IMR-90 (cell line): ENCODE measurements at regions not wholly inside any gene's neighbourhood (a gene's known extent, or its start where the extent isn't known, plus 50 kb on each side); places are given as distances from the start of the nearest gene placed in this dataset.

Source experiments
- ATAC-seq: fragments of 200-7000 bp; cut with Tn5 transposase; 2 replicates; pipeline ENCODE4 v1.9.1; 2020; ENCODE audit warnings: low read depth, mild to moderate bottlenecking, moderate library complexity
- BruUV-seq: library from RNA; stranded (reverse); fragments of 400-500 nt; replicated peaks from 2 replicates; lab custom pipeline; 2021; lab: Mats Ljungman, UMichigan
- CTCF ChIA-PET: fragments of 300-600 bp; formaldehyde crosslinking; extraction: SDS; loops from one replicate; lab custom pipeline; 2021; ENCODE audit warnings: antibody characterized with exemption; lab: Yijun Ruan, JAX
- POLR2A ChIA-PET: fragments of 300-600 bp; sonication (Branson Sonifier 250); formaldehyde crosslinking; loops from one replicate; lab custom pipeline; 2022; ENCODE audit warnings: antibody characterized with exemption; ENCODE audit not compliant: unreplicated experiment; lab: Charles Lee
- DNase-seq: peaks from one replicate; pipeline ENCODE4 v3.0.0; 2013
- H2AFZ ChIP-seq: replicated peaks from 2 replicates; pipeline ENCODE3; 2013; ENCODE audit warnings: low read length, mild to moderate bottlenecking; ENCODE audit not compliant: poor library complexity
- H2AK5ac ChIP-seq: 2 replicates; pipeline ENCODE4 v1.6.1; 2013; ENCODE audit warnings: low read depth, low read length, inconsistent platforms
- H2AK9ac ChIP-seq: replicated peaks from 2 replicates; pipeline ENCODE3; 2013; ENCODE audit warnings: mild to moderate bottlenecking, low read depth, low read length, moderate library complexity; ENCODE audit not compliant: poor library complexity
- H2BK120ac ChIP-seq: 2 replicates; pipeline ENCODE4 v1.6.1; 2013; ENCODE audit warnings: low read depth, low read length, inconsistent platforms
- H2BK15ac ChIP-seq: 3 replicates; pipeline ENCODE4 v1.6.1; 2013; ENCODE audit warnings: low read depth, low read length, inconsistent platforms
- H2BK20ac ChIP-seq: 2 replicates; pipeline ENCODE4 v1.6.1; 2013; ENCODE audit warnings: low read depth, mild to moderate bottlenecking, inconsistent platforms, low read length, moderate library complexity
- H2BK5ac ChIP-seq: 2 replicates; pipeline ENCODE4 v1.6.1; 2013; ENCODE audit warnings: mild to moderate bottlenecking, low read depth, low read length, inconsistent platforms; ENCODE audit not compliant: poor library complexity, severe bottlenecking
- H3K14ac ChIP-seq: replicated peaks from 2 replicates; pipeline ENCODE4 v1.6.1; 2013; ENCODE audit warnings: low read depth, low read length, inconsistent platforms
- H3K18ac ChIP-seq: 2 replicates; pipeline ENCODE4 v1.6.1; 2013; ENCODE audit warnings: low read depth, low read length, control low read depth
- H3K23ac ChIP-seq: 2 replicates; pipeline ENCODE4 v1.6.1; 2013; ENCODE audit warnings: low read depth, low read length, inconsistent platforms
- H3K27ac ChIP-seq: 2 replicates; pipeline ENCODE4 v1.5.1; 2013; ENCODE audit warnings: mild to moderate bottlenecking, control low read depth, low read length; ENCODE audit not compliant: insufficient read depth
- H3K27me3 ChIP-seq: 2 replicates; pipeline ENCODE4 v1.6.1; 2013; ENCODE audit warnings: low read length; ENCODE audit not compliant: control insufficient read depth, insufficient read depth
- H3K36me3 ChIP-seq: 2 replicates; pipeline ENCODE4 v1.6.1; 2013; ENCODE audit warnings: low read length, mixed read lengths; ENCODE audit not compliant: control insufficient read depth, insufficient read depth
- H3K4ac ChIP-seq: 2 replicates; pipeline ENCODE4 v1.6.1; 2013; ENCODE audit warnings: low read depth, low read length, inconsistent platforms
- H3K4me1 ChIP-seq: 2 replicates; pipeline ENCODE4 v1.6.1; 2013; ENCODE audit warnings: low read length, mixed read lengths; ENCODE audit not compliant: control insufficient read depth, insufficient read depth
- H3K4me2 ChIP-seq: 2 replicates; pipeline ENCODE4 v1.6.1; 2013; ENCODE audit warnings: low read depth, mild to moderate bottlenecking, control low read depth, low read length, moderate library complexity
- H3K4me3 ChIP-seq: 2 replicates; pipeline ENCODE4 v1.5.1; 2013; ENCODE audit warnings: low read depth, mild to moderate bottlenecking, control low read depth, low read length, moderate library complexity; ENCODE audit not compliant: insufficient read depth
- H3K56ac ChIP-seq: 2 replicates; pipeline ENCODE4 v1.6.1; 2013; ENCODE audit warnings: low read length, inconsistent platforms; ENCODE audit not compliant: insufficient read depth; ENCODE audit errors: extremely low read depth
- H3K79me1 ChIP-seq, 2 experiments: 2 replicates each; pipeline ENCODE4 v1.6.1; 2013; ENCODE audit warnings: low read length in 2 of 2, inconsistent platforms in 1 of 2, low read depth in 1 of 2
- H3K9ac ChIP-seq: 2 replicates; pipeline ENCODE4 v1.6.1; 2013; ENCODE audit warnings: low read depth, low read length, control low read depth
- H3K9me1 ChIP-seq: 2 replicates; pipeline ENCODE4 v1.6.1; 2013; ENCODE audit warnings: low read length, inconsistent platforms; ENCODE audit not compliant: insufficient read depth
- H3K9me3 ChIP-seq: 2 replicates; pipeline ENCODE4 v1.6.1; 2013; ENCODE audit warnings: low read length; ENCODE audit not compliant: control insufficient read depth, insufficient read depth
- H4K20me1 ChIP-seq: 2 replicates; pipeline ENCODE4 v1.6.1; 2013; ENCODE audit warnings: low read length, inconsistent platforms; ENCODE audit not compliant: insufficient read depth
- H4K5ac ChIP-seq: 2 replicates; pipeline ENCODE4 v1.6.1; 2013; ENCODE audit warnings: mild to moderate bottlenecking, low read depth, low read length, control low read depth
- H4K8ac ChIP-seq, 2 experiments: 2 replicates each; pipeline ENCODE4 v1.6.1; 2013; ENCODE audit warnings: low read depth in 2 of 2, low read length in 2 of 2, control low read depth in 1 of 2, inconsistent platforms in 1 of 2
- H4K91ac ChIP-seq: 2 replicates; pipeline ENCODE4 v1.6.1; 2013; ENCODE audit warnings: low read depth, low read length, inconsistent platforms; ENCODE audit not compliant: insufficient read depth
- BHLHE40 ChIP-seq: fragments of 150-350 bp; IDR thresholded peaks from 2 replicates; pipeline ENCODE4 v1.6.1; 2016; ENCODE audit warnings: mild to moderate bottlenecking, low read depth, low read length
- CEBPB ChIP-seq: IDR thresholded peaks from 2 replicates; pipeline ENCODE4 v1.6.1; 2012; ENCODE audit warnings: low read depth, low read length, improper control_type of control experiment
- CHD1 ChIP-seq: IDR thresholded peaks from 2 replicates; pipeline ENCODE4 v1.6.1; 2012; ENCODE audit warnings: low read depth, low read length, improper control_type of control experiment
- FOS ChIP-seq: fragments of 150-350 bp; IDR thresholded peaks from 2 replicates; pipeline ENCODE4 v1.6.1; 2016; ENCODE audit warnings: low read depth, low read length
- MAFK ChIP-seq: IDR thresholded peaks from 2 replicates; pipeline ENCODE4 v1.6.1; 2012; ENCODE audit warnings: low read depth, low read length, improper control_type of control experiment
- MAZ ChIP-seq: IDR thresholded peaks from 2 replicates; pipeline ENCODE4 v1.6.1; 2012; ENCODE audit warnings: low read depth, mild to moderate bottlenecking, low read length, improper control_type of control experiment, moderate library complexity, borderline replicate concordance
- MXI1 ChIP-seq: IDR thresholded peaks from 2 replicates; pipeline ENCODE4 v1.6.1; 2012; ENCODE audit warnings: low read depth, mild to moderate bottlenecking, low read length, moderate library complexity, borderline replicate concordance
- POLR2A ChIP-seq: IDR thresholded peaks from 2 replicates; pipeline ENCODE4 v1.6.1; 2012; ENCODE audit warnings: mild to moderate bottlenecking, low read depth, low read length
- RAD21 ChIP-seq: IDR thresholded peaks from 2 replicates; pipeline ENCODE4 v1.6.1; 2012; ENCODE audit warnings: low read length, improper control_type of control experiment
- RCOR1 ChIP-seq: IDR thresholded peaks from 2 replicates; pipeline ENCODE4 v1.6.1; 2012; ENCODE audit warnings: mild to moderate bottlenecking, low read length, improper control_type of control experiment; ENCODE audit not compliant: insufficient replicate concordance
- RFX5 ChIP-seq: IDR thresholded peaks from 2 replicates; pipeline ENCODE4 v1.8.0; 2012; ENCODE audit warnings: low read depth, mild to moderate bottlenecking, low read length, moderate library complexity
- SMC3 ChIP-seq: fragments of 150-350 bp; IDR thresholded peaks from 2 replicates; pipeline ENCODE4 v1.6.1; 2016; ENCODE audit warnings: low read depth, mild to moderate bottlenecking, antibody characterized with exemption, low read length, moderate library complexity
- WGBS, 2 experiments: methylation state at CpG; one replicate each; pipeline versions ENCODE4 v1.1.5 to v1.1.7; 2013; ENCODE audit warnings: missing lambda C conversion rate in 2 of 2; ENCODE audit not compliant: insufficient read length in 1 of 2; ENCODE audit errors: extremely low coverage in 2 of 2; 5-methylcytosine and 5-hydroxymethylcytosine counted together
- dilution Hi-C: fragments of 300-500 bp; cut with HindIII; formaldehyde crosslinking; loops from one replicate; pipeline ENCODE4 v1.14.3; 2018; ENCODE audit warnings: low sequenced_read_pairs; ENCODE audit not compliant: unreplicated experiment
- in situ Hi-C: fragments of 300-500 bp; cut with MboI; formaldehyde crosslinking; loops from 3 replicates; pipeline ENCODE4 v1.14.3; 2019; ENCODE audit warnings: low sequenced_read_pairs, inconsistent platforms, mixed read lengths
- intact Hi-C: fragments of 100-400 bp; cut with micrococcal nuclease; formaldehyde crosslinking; loops from 2 replicates; pipeline ENCODE4 v1.10.0; 2022
- TF ChIP-seq, protein P1 (sequence below): conservative IDR thresholded peaks from 2 replicates; pipeline ENCODE4 v1.5.1; 2012; ENCODE audit warnings: mild to moderate bottlenecking, low read depth, low read length, improper control_type of control experiment
- TF ChIP-seq, protein P2 (sequence below): fragments of 150-350 bp; IDR thresholded peaks from 2 replicates; pipeline ENCODE4 v1.6.1; 2017; ENCODE audit warnings: mild to moderate bottlenecking, antibody characterized with exemption, low read length, low read depth
- TF ChIP-seq, protein P3 (sequence below): fragments of 150-350 bp; IDR thresholded peaks from 2 replicates; pipeline ENCODE4 v1.6.1; 2016; ENCODE audit warnings: low read depth, mild to moderate bottlenecking, low read length, moderate library complexity, borderline replicate concordance

DNA sequence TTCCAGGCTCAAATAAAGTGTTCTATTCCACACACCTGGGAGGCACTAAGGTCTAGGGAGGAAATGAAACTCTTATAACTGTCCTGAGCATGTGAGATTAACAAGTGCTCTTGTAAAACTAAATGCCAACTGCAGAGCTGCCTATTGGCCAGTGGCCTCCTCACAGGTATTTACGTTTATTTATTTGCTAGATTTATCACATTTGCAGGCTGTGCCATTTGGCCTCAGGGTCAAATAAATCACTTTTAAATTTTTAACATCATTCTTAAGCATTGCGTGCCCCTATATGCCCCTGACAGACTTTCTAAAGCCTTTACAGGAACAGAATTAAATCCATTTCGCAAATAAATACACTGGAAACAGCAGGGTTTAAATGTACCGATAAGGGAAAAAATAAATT is 381.8 kb upstream of the NFE2L3 start:
- Histone ChIP-seq H3K4me1 (no peaks in the 10 kb centered on the region), H3K27ac (no peak overlapping the region), H4K91ac (no peak overlapping the region), H4K8ac (no peak overlapping the region), H2AFZ (no peak overlapping the region), H2BK15ac (no peak overlapping the region), H4K5ac (no peak overlapping the region), H2AK5ac (no peak overlapping the region), H2AK9ac (no peak overlapping the region), H3K4ac (no peak overlapping the region), H3K4me3 (no peak overlapping the region), H3K9me1 (no peaks in the 10 kb centered on the region), H3K9me3 (no peaks in the 10 kb centered on the region), H3K18ac (no peak overlapping the region), H3K23ac (no peak overlapping the region), H2BK5ac (no peak overlapping the region), H2BK20ac (no peak overlapping the region), H3K4me2 (no peak overlapping the region), H3K9ac (no peak overlapping the region), H4K20me1 (no peaks in the 10 kb centered on the region), H3K27me3 (no peaks in the 10 kb centered on the region), H3K14ac (no peak overlapping the region), H3K56ac (no peak overlapping the region), H3K79me1 (no peaks in the 10 kb centered on the region), H3K36me3 (no peaks in the 10 kb centered on the region), H2BK120ac (no peak overlapping the region)
- no CpG with 5 or more reads among the region's 4 CpGs for WGBS, 2 experiments
- no peak for ATAC-seq
- dilution Hi-C loops (no loop called here), in situ Hi-C loops (no loop called here), intact Hi-C loops (no loop called here)
- ChIA-PET CTCF (no interaction called here), POLR2A (no interaction called here)
- TF ChIP-seq RCOR1 (no peak), RAD21 (no peak), FOS (no peak), POLR2A (no peak), CEBPB (no peak), MAZ (no peak), SMC3 (no peak), CHD1 (no peak), BHLHE40 (no peak), RFX5 (no peak), MAFK (no peak), MXI1 (no peak)
- TF ChIP-seq, protein P1, sequence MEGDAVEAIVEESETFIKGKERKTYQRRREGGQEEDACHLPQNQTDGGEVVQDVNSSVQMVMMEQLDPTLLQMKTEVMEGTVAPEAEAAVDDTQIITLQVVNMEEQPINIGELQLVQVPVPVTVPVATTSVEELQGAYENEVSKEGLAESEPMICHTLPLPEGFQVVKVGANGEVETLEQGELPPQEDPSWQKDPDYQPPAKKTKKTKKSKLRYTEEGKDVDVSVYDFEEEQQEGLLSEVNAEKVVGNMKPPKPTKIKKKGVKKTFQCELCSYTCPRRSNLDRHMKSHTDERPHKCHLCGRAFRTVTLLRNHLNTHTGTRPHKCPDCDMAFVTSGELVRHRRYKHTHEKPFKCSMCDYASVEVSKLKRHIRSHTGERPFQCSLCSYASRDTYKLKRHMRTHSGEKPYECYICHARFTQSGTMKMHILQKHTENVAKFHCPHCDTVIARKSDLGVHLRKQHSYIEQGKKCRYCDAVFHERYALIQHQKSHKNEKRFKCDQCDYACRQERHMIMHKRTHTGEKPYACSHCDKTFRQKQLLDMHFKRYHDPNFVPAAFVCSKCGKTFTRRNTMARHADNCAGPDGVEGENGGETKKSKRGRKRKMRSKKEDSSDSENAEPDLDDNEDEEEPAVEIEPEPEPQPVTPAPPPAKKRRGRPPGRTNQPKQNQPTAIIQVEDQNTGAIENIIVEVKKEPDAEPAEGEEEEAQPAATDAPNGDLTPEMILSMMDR = no peak
- TF ChIP-seq, protein P2, sequence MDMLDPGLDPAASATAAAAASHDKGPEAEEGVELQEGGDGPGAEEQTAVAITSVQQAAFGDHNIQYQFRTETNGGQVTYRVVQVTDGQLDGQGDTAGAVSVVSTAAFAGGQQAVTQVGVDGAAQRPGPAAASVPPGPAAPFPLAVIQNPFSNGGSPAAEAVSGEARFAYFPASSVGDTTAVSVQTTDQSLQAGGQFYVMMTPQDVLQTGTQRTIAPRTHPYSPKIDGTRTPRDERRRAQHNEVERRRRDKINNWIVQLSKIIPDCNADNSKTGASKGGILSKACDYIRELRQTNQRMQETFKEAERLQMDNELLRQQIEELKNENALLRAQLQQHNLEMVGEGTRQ = no peak
- TF ChIP-seq, protein P3, sequence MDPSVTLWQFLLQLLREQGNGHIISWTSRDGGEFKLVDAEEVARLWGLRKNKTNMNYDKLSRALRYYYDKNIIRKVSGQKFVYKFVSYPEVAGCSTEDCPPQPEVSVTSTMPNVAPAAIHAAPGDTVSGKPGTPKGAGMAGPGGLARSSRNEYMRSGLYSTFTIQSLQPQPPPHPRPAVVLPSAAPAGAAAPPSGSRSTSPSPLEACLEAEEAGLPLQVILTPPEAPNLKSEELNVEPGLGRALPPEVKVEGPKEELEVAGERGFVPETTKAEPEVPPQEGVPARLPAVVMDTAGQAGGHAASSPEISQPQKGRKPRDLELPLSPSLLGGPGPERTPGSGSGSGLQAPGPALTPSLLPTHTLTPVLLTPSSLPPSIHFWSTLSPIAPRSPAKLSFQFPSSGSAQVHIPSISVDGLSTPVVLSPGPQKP = no peak
- no peak for DNase-seq
- BruUV-seq = no TSS peak
